ENCODE measurements at regions not wholly inside any gene's neighbourhood (a gene's known extent, or its start where the extent isn't known, plus 50 kb on each side); places are given as distances from the start of the nearest gene placed in this dataset.

DNA sequence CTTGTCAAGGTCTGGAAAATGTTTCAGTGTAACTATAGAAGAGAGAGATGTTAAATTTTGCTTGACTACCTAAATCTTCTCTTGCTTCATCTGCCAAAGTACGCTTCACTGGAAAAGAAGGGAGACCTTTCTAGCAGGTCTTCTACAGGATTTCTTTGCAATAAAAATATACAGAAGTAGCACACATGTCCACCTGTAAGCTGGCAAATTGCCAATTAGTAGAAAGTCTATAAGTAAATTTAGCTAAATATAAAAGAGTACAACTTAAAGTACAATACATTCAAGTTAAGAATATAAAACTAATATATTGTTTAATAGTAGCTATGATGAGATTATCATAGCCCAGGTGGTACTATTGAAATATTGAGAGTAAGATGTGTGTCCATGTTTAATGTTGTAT, 128.5 kb upstream of the EDNRB start:
- no peaks in the 10 kb centered on the region for H3F3A ChIP-seq (ENCODE audit: insufficient read depth, low read length, poor library complexity, severe bottlenecking)
- no peak for TF ChIP-seq RAD21 (conservative IDR thresholded peaks at IDR 0.05)
- TF ChIP-seq, protein P1, sequence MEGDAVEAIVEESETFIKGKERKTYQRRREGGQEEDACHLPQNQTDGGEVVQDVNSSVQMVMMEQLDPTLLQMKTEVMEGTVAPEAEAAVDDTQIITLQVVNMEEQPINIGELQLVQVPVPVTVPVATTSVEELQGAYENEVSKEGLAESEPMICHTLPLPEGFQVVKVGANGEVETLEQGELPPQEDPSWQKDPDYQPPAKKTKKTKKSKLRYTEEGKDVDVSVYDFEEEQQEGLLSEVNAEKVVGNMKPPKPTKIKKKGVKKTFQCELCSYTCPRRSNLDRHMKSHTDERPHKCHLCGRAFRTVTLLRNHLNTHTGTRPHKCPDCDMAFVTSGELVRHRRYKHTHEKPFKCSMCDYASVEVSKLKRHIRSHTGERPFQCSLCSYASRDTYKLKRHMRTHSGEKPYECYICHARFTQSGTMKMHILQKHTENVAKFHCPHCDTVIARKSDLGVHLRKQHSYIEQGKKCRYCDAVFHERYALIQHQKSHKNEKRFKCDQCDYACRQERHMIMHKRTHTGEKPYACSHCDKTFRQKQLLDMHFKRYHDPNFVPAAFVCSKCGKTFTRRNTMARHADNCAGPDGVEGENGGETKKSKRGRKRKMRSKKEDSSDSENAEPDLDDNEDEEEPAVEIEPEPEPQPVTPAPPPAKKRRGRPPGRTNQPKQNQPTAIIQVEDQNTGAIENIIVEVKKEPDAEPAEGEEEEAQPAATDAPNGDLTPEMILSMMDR (IDR thresholded peaks at IDR 0.05; ENCODE audit: poor library complexity, severe bottlenecking): no peak
- TF ChIP-seq MXI1 (conservative IDR thresholded peaks at IDR 0.05; ENCODE audit: poor library complexity, severe bottlenecking): no peak
- no peak overlapping the region for H2AFZ ChIP-seq (ENCODE audit: low read depth, low read length)

DNA sequence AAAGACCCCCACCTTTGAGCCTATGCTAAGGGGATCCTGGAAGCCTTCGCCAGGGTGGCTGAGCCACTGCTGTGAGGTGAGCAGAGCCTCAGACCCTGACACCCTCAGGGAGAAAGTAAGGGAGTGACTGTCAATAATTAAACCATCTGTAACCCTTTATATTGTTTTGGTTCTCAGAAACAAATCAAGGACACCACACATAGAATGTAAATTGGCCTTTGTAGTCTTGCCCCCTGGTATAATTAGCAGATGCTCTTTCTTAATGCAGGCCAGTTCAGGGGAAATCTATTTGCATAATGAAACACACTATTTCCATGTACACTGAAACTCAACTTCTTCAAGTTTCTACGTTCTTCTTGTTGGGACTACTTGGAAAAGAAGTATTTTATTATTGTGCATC, 127.7 kb upstream of the EDNRB start:
- Histone ChIP-seq H3K9me3 (ENCODE audit: low read length) (no peaks in the 10 kb centered on the region), H3K4me3 (ENCODE audit: low read length) (no peak overlapping the region), H3K4me2 (ENCODE audit: low read length) (no peak overlapping the region), H3K36me3 (ENCODE audit: insufficient read depth, low read length) (no peaks in the 10 kb centered on the region), H3K27me3 (ENCODE audit: insufficient read depth, low read depth, low read length) (no peaks in the 10 kb centered on the region), H3K79me2 (replicated peaks; ENCODE audit: insufficient read depth, low read length) (no peaks in the 10 kb centered on the region), H3K27ac (ENCODE audit: low read length) (no peak overlapping the region), H3K9me2 (ENCODE audit: insufficient read depth, low read length) (no peaks in the 10 kb centered on the region), H3F3A (ENCODE audit: insufficient read depth, low read length, poor library complexity, severe bottlenecking) (no peaks in the 10 kb centered on the region), H3K9ac (ENCODE audit: low read length) (no peak overlapping the region), H4K20me1 (ENCODE audit: insufficient read depth) (no peaks in the 10 kb centered on the region), H2AFZ (ENCODE audit: low read depth, low read length) (no peak overlapping the region)
- TF ChIP-seq REST (IDR thresholded peaks at IDR 0.05; ENCODE audit: borderline replicate concordance): no peak
- TF ChIP-seq TAF1 (IDR thresholded peaks at IDR 0.05; ENCODE audit: low read depth): no peak
- TF ChIP-seq POLR2AphosphoS5 (IDR thresholded peaks at IDR 0.05): no peak
- TF ChIP-seq, protein P1 (IDR thresholded peaks at IDR 0.05; ENCODE audit: poor library complexity, severe bottlenecking): no peak

More for the DNA sequence above, 128.5 kb upstream of the EDNRB start:
- Histone ChIP-seq H3K9ac (ENCODE audit: low read length) (no peak overlapping the region), H3K9me2 (ENCODE audit: insufficient read depth, low read length) (no peaks in the 10 kb centered on the region), H3K79me2 (replicated peaks; ENCODE audit: insufficient read depth, low read length) (no peaks in the 10 kb centered on the region), H3K27me3 (ENCODE audit: insufficient read depth, low read depth, low read length) (no peaks in the 10 kb centered on the region), H3K36me3 (ENCODE audit: insufficient read depth, low read length) (no peaks in the 10 kb centered on the region), H3K4me3 (ENCODE audit: low read length) (no peak overlapping the region), H4K20me1 (ENCODE audit: insufficient read depth) (no peaks in the 10 kb centered on the region), H3K9me3 (ENCODE audit: low read length) (no peaks in the 10 kb centered on the region), H3K4me2 (ENCODE audit: low read length) (no peak overlapping the region), H3K27ac (ENCODE audit: low read length) (no peak overlapping the region)

GRCh38 chr13:78045916-78046315, 127.3 kb upstream of the EDNRB start:
- Histone ChIP-seq H3K4me3 (ENCODE audit: low read length) (no peak overlapping the region), H3K9ac (ENCODE audit: low read length) (no peak overlapping the region), H2AFZ (ENCODE audit: low read depth, low read length) (no peak overlapping the region), H3K4me2 (ENCODE audit: low read length) (no peak overlapping the region), H3F3A (ENCODE audit: insufficient read depth, low read length, poor library complexity, severe bottlenecking) (no peaks in the 10 kb centered on the region), H3K9me3 (ENCODE audit: low read length) (no peaks in the 10 kb centered on the region), H4K20me1 (ENCODE audit: insufficient read depth) (no peaks in the 10 kb centered on the region), H3K79me2 (replicated peaks; ENCODE audit: insufficient read depth, low read length) (no peaks in the 10 kb centered on the region), H3K27me3 (ENCODE audit: insufficient read depth, low read depth, low read length) (no peaks in the 10 kb centered on the region), H3K9me2 (ENCODE audit: insufficient read depth, low read length) (no peaks in the 10 kb centered on the region), H3K36me3 (ENCODE audit: insufficient read depth, low read length) (no peaks in the 10 kb centered on the region), H3K27ac (ENCODE audit: low read length) (no peak overlapping the region)
- TF ChIP-seq RAD21 (conservative IDR thresholded peaks at IDR 0.05) (no peak), TAF1 (IDR thresholded peaks at IDR 0.05; ENCODE audit: low read depth) (no peak), EZH2 (IDR thresholded peaks at IDR 0.05; ENCODE audit: borderline replicate concordance, insufficient read depth, low read length, poor library complexity, severe bottlenecking) (no peak), REST (IDR thresholded peaks at IDR 0.05; ENCODE audit: borderline replicate concordance) (no peak), POLR2AphosphoS5 (IDR thresholded peaks at IDR 0.05) (no peak), SMC3 (conservative IDR thresholded peaks at IDR 0.05; ENCODE audit: poor library complexity) (no peak), EP300 (conservative IDR thresholded peaks at IDR 0.05; ENCODE audit: poor library complexity, severe bottlenecking) (no peak)

Data from neural cell (in vitro differentiated cells).